Astrocyte (in vitro differentiated cells and primary cell): ENCODE measurements at regions not wholly inside any gene's neighbourhood (a gene's known extent, or its start where the extent isn't known, plus 50 kb on each side); places are given as distances from the start of the nearest gene placed in this dataset.
"Not testable (repeated sequence)": the region's sequence is repeated elsewhere in the genome, so short reads cannot be mapped to it uniquely, and the experiment has no call there.

Experiments
- DNase-seq: peaks from one replicate; pipeline ENCODE4 v3.0.0-alpha.2; 2010; ENCODE audit warnings: low read depth
- FAIRE-seq: peaks from 2 replicates; lab custom pipeline; 2011; peaks lifted over from hg19 to GRCh38; lab: Jason Lieb, UNC
- H2AFZ ChIP-seq: 2 replicates; pipeline ENCODE4 v1.6.0; 2012; ENCODE audit warnings: low read depth, low read length, inconsistent platforms
- H3K27ac ChIP-seq: 2 replicates; pipeline ENCODE4 v1.5.1; 2011; ENCODE audit warnings: low read depth, low read length, inconsistent platforms
- H3K27me3 ChIP-seq: 2 replicates; pipeline ENCODE4 v1.6.0; 2011; ENCODE audit warnings: low read length, inconsistent platforms; ENCODE audit not compliant: insufficient read depth
- H3K36me3 ChIP-seq: 2 replicates; pipeline ENCODE4 v1.5.1; 2011; ENCODE audit warnings: low read length, inconsistent platforms; ENCODE audit not compliant: insufficient read depth
- H3K4me1 ChIP-seq: 2 replicates; pipeline ENCODE4 v1.5.1; 2011; ENCODE audit warnings: low read length, inconsistent platforms; ENCODE audit not compliant: insufficient read depth
- H3K4me2 ChIP-seq: 2 replicates; pipeline ENCODE4 v1.6.0; 2012; ENCODE audit warnings: low read length, inconsistent platforms
- H3K4me3 ChIP-seq: 2 replicates; pipeline ENCODE4 v1.5.1; 2011; ENCODE audit warnings: low read depth, mild to moderate bottlenecking, low read length, inconsistent platforms; ENCODE audit not compliant: insufficient read depth
- H3K79me2 ChIP-seq: 2 replicates; pipeline ENCODE4 v1.6.0; 2012; ENCODE audit warnings: mild to moderate bottlenecking, low read length, inconsistent platforms; ENCODE audit not compliant: insufficient read depth
- H3K9ac ChIP-seq: 2 replicates; pipeline ENCODE4 v1.6.0; 2012; ENCODE audit warnings: mild to moderate bottlenecking, low read length, inconsistent platforms
- H3K9me3 ChIP-seq: 2 replicates; pipeline ENCODE4 v1.5.1; 2012; ENCODE audit warnings: low read depth, mild to moderate bottlenecking, low read length, inconsistent platforms; ENCODE audit not compliant: insufficient read depth
- H4K20me1 ChIP-seq: 2 replicates; pipeline ENCODE4 v1.6.0; 2012; ENCODE audit warnings: low read length, inconsistent platforms; ENCODE audit not compliant: insufficient read depth
- H3K27ac Mint-ChIP-seq: one replicate; pipeline ENCODE4 v1.8.0; 2021; ENCODE audit warnings: mild to moderate bottlenecking, mixed read lengths; ENCODE audit not compliant: unreplicated experiment
- H3K27me3 Mint-ChIP-seq: one replicate; pipeline ENCODE4 v1.8.0; 2021; ENCODE audit warnings: low read depth, mixed read lengths; ENCODE audit not compliant: unreplicated experiment
- H3K36me3 Mint-ChIP-seq: one replicate; pipeline ENCODE4 v1.8.0; 2021; ENCODE audit warnings: low read depth, mixed read lengths; ENCODE audit not compliant: unreplicated experiment
- H3K4me1 Mint-ChIP-seq: one replicate; pipeline ENCODE4 v1.8.0; 2021; ENCODE audit warnings: low read depth, mixed read lengths; ENCODE audit not compliant: unreplicated experiment
- H3K4me3 Mint-ChIP-seq: one replicate; pipeline ENCODE4 v1.8.0; 2021; ENCODE audit warnings: mild to moderate bottlenecking, moderate library complexity, mixed read lengths; ENCODE audit not compliant: unreplicated experiment
- H3K9me3 Mint-ChIP-seq: one replicate; pipeline ENCODE4 v1.8.0; 2021; ENCODE audit warnings: mild to moderate bottlenecking, mixed read lengths; ENCODE audit not compliant: unreplicated experiment

DNA sequence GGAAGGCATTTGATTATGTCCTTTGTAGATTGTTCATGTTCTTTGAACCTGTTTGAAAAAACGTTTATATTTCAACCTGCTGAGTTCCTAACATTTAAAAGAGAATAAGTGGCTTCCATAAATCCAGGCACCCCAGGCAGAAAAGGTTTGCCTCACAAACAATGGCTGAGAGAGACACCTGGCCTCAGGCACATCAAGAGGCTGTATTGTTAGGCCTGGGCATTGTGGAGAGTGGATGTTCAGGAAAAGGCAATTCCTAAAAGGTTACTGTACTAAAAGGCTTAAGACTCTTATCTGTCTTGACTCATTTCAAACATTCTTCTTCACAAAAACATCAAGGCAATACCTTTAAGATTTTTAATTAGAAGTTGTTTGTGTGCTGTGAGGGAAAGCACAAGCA, 811.7 kb downstream of the PRIM2 start:
- not testable (repeated sequence) for H3K4me2 ChIP-seq, H3K9ac ChIP-seq, H3K4me1 ChIP-seq, H3K27ac ChIP-seq, DNase-seq, H3K4me1 Mint-ChIP-seq, H3K9me3 Mint-ChIP-seq, H2AFZ ChIP-seq, H3K9me3 ChIP-seq, H3K27me3 ChIP-seq, H3K79me2 ChIP-seq, H4K20me1 ChIP-seq, H3K36me3 ChIP-seq, H3K4me3 Mint-ChIP-seq, H3K36me3 Mint-ChIP-seq, FAIRE-seq, H3K27me3 Mint-ChIP-seq, H3K4me3 ChIP-seq, H3K27ac Mint-ChIP-seq

DNA sequence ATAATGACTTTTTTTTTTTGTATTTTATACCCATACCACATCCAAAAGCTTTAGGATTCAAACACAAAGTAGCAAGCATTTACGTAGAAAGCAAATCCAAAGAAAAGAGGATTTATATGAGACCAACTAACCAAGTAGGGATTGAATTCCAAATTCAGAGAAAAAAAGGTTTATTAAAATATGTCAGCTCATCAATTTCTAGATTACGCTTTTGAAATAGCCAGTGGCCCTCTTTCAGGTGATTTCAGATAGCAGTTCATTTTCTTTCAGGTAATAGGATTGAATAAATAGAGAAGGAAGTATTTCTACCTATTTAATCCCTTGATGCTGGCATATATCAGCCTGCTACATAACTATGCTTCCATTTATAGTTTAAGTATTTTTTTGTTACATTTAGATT, 822.3 kb downstream of the PRIM2 start:
- not testable (repeated sequence) for H3K9me3 ChIP-seq, H3K27me3 Mint-ChIP-seq, H2AFZ ChIP-seq, H3K9ac ChIP-seq, H3K4me1 Mint-ChIP-seq, H3K36me3 ChIP-seq, DNase-seq, H3K27ac Mint-ChIP-seq, H3K27me3 ChIP-seq, H3K9me3 Mint-ChIP-seq, H3K79me2 ChIP-seq, H3K4me1 ChIP-seq, H3K4me3 ChIP-seq, H3K4me2 ChIP-seq, H3K27ac ChIP-seq, H4K20me1 ChIP-seq, H3K36me3 Mint-ChIP-seq, H3K4me3 Mint-ChIP-seq, FAIRE-seq

DNA sequence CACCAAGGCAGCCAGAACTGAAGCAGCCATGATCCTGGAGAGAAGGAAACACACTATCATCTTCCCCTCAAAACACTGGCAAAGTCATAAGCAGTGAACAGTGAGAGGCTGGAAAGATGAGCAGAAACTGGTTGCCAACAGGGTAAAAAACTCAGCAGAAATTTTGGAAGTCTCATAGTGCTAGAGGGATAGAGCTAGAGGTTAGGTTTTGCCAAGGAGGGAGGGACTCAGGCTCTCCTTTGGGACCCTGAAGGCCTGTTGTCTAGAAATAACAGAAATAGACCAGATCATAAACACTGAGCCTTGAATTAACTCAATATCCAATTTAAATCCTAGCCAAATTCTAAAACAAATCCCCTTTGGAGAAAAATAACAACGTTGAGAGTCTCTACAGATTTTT, 853.6 kb downstream of the PRIM2 start:
- not testable (repeated sequence) for H3K27ac Mint-ChIP-seq, H3K4me3 Mint-ChIP-seq, H3K36me3 Mint-ChIP-seq, H3K4me2 ChIP-seq, H3K9me3 Mint-ChIP-seq, H4K20me1 ChIP-seq, H3K27me3 Mint-ChIP-seq, H3K27me3 ChIP-seq, H3K4me1 Mint-ChIP-seq, H3K79me2 ChIP-seq, DNase-seq, H3K36me3 ChIP-seq, H3K27ac ChIP-seq, H2AFZ ChIP-seq, H3K4me1 ChIP-seq, H3K4me3 ChIP-seq, FAIRE-seq, H3K9me3 ChIP-seq, H3K9ac ChIP-seq

DNA sequence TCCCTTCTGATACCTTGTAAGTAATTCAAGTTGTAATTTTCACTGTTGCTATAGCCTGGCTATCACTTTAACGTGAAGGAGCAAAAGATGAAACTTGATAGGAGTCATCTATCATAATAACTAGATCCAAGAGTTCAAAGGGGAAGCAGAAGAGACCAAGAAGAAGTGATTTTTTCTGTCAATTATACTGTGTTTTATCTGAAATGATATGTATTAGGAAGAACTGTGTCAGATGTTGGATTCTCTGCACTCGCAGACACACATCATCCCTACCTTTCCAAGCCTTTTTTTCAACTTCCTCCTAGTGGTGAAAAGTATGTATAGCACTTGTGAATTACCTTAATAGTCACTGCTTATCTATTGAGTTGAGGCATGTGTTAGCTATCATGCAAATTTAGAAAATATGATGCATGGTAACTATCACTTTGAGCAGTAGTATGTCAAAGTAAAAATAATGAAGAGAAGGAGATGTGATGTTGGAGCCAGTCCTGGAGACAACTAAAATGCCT, 864.2 kb downstream of the PRIM2 start:
- H3K79me2 ChIP-seq, H3K27ac Mint-ChIP-seq, H3K9me3 ChIP-seq, H3K4me1 ChIP-seq, H3K9me3 Mint-ChIP-seq, H3K36me3 ChIP-seq, H3K4me3 ChIP-seq, H3K4me1 Mint-ChIP-seq, H3K9ac ChIP-seq, H3K27me3 ChIP-seq, DNase-seq, H3K4me2 ChIP-seq, H2AFZ ChIP-seq, H3K36me3 Mint-ChIP-seq, H3K4me3 Mint-ChIP-seq, H3K27ac ChIP-seq, H3K27me3 Mint-ChIP-seq, H4K20me1 ChIP-seq: not testable (repeated sequence)
- peak; percentile 98 for FAIRE-seq

DNA sequence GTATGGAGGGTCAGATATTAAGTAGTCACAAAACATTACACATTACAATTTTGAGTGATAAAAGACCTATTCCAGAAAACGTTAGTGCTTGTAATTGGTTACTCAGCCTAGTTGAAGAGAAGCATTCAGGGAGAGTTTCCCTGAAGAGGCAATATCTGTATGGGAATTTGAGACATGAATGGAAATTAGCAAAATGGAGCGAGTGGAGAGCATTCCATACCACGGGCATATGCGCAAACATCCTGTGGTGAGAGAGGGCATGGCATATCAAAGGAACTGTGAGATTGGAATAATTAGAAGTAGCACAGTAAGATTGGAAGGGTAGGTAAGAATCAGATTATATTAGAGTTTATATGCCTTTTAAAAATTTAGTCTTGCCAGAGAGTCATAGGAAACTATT, 867.9 kb downstream of the PRIM2 start:
- H3K27ac Mint-ChIP-seq, H3K9me3 ChIP-seq: not testable (repeated sequence)
- peak; percentile 39 for FAIRE-seq

DNA sequence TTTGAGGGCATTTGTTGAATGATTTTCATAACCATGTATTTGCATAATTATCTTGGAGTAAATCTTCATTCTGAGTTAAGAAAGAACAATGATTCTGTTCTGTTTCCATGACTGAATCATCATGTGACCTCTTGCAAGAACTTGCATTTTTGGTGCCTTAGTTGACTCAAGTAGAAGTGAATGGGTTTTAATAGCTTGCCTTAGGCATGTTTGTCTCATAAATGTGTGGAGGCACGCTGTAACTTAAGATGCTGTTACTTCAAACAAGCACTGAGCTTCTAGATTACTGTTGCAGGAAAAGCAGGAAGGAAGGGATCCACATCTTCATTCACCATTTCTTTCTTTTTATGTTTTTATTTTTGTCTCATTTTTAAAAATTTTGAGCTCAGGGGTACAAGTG, 875.8 kb downstream of the PRIM2 start:
- H3K27me3 ChIP-seq, H3K4me3 Mint-ChIP-seq, H3K9me3 ChIP-seq, H3K27me3 Mint-ChIP-seq, FAIRE-seq, H3K9me3 Mint-ChIP-seq, H3K36me3 Mint-ChIP-seq, H2AFZ ChIP-seq, H3K27ac ChIP-seq, H3K27ac Mint-ChIP-seq, H3K36me3 ChIP-seq, H3K4me1 Mint-ChIP-seq, H3K4me1 ChIP-seq, H3K4me3 ChIP-seq, H3K79me2 ChIP-seq, H4K20me1 ChIP-seq, DNase-seq, H3K9ac ChIP-seq, H3K4me2 ChIP-seq: not testable (repeated sequence)

More for the DNA sequence above, 867.9 kb downstream of the PRIM2 start:
- H3K36me3 Mint-ChIP-seq, H3K79me2 ChIP-seq, H4K20me1 ChIP-seq, H3K4me1 ChIP-seq, H3K4me2 ChIP-seq, DNase-seq, H3K4me1 Mint-ChIP-seq, H3K4me3 ChIP-seq, H3K4me3 Mint-ChIP-seq, H3K27me3 Mint-ChIP-seq, H2AFZ ChIP-seq, H3K9me3 Mint-ChIP-seq, H3K27me3 ChIP-seq, H3K36me3 ChIP-seq, H3K27ac ChIP-seq, H3K9ac ChIP-seq: not testable (repeated sequence)
